ENCODE measurements at regions not wholly inside any gene's neighbourhood (a gene's known extent, or its start where the extent isn't known, plus 50 kb on each side); places are given as distances from the start of the nearest gene placed in this dataset.

DNA sequence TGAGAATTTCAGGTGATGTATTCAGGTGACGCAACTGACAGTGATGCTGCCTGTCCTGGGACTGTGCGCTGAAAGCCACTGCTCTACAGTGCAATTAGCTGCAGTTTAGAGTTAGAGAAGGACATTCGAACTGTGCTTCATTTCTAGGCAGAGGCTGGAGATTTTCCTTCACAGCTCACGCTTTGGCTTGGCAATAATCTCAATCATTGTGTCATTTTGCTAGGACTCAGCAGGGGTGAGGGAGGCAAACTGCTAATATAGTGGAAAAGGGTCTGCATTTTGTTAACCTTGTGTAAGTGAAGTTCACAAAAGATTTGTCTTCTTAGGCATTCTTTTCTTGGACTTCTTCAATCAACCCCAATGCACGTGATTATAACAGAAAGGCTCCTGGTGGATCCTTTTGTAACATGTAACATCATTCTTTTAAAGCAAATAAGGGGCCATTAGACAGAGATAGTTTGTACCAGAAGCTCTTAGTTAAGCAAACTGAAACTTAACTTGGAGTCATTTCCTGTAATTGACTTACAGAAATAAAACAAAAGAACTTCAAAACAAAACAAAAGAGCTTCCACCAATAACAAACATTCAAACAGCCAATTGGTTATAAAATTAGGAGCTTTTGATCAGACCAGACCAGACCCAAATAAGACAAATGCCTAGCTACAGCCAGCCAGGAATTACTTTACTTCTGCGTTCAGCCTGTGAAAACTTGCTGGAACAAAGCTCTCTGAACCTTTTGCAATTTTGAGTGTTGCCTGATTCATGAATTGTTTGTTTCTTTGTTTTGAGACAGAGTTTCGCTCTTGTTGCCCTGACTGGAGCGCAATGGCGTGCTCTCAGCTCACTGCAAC lies 1376.3 kb upstream of the CELF4 start:
- no peak overlapping the region for H3K4me3 ChIP-seq (IDR thresholded peaks at IDR 0.05; ENCODE audit: insufficient read depth, low read depth, low read length)
- no peaks in the 10 kb centered on the region for H3K36me3 ChIP-seq (ENCODE audit: insufficient read depth)
- no peaks in the 10 kb centered on the region for H4K20me1 ChIP-seq (ENCODE audit: insufficient read depth)
- peak overlapping the region; percentile 46; the same call in 1 of the 2 replicates for H3K4me2 ChIP-seq
- H3K79me2 ChIP-seq (ENCODE audit: insufficient read depth, low read depth): no peaks in the 10 kb centered on the region
- TF ChIP-seq, protein P1, sequence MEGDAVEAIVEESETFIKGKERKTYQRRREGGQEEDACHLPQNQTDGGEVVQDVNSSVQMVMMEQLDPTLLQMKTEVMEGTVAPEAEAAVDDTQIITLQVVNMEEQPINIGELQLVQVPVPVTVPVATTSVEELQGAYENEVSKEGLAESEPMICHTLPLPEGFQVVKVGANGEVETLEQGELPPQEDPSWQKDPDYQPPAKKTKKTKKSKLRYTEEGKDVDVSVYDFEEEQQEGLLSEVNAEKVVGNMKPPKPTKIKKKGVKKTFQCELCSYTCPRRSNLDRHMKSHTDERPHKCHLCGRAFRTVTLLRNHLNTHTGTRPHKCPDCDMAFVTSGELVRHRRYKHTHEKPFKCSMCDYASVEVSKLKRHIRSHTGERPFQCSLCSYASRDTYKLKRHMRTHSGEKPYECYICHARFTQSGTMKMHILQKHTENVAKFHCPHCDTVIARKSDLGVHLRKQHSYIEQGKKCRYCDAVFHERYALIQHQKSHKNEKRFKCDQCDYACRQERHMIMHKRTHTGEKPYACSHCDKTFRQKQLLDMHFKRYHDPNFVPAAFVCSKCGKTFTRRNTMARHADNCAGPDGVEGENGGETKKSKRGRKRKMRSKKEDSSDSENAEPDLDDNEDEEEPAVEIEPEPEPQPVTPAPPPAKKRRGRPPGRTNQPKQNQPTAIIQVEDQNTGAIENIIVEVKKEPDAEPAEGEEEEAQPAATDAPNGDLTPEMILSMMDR (conservative IDR thresholded peaks at IDR 0.05; ENCODE audit: low read depth, low read length): no peak
- no peak overlapping the region for H3K9ac ChIP-seq
- peak overlapping the region; percentile 63 for H3K27ac ChIP-seq
- peak overlapping the region; percentile 32; the same call in 1 of the 2 replicates for H2AFZ ChIP-seq (ENCODE audit: low read depth)
- H3K27me3 ChIP-seq (ENCODE audit: insufficient read depth, low read depth): peaks cover 4% of the 10 kb centered on the region; the same call in 1 of the 2 replicates
- H3K4me1 ChIP-seq (ENCODE audit: low read depth, poor library complexity, severe bottlenecking): peaks cover 17% of the 10 kb centered on the region

DNA sequence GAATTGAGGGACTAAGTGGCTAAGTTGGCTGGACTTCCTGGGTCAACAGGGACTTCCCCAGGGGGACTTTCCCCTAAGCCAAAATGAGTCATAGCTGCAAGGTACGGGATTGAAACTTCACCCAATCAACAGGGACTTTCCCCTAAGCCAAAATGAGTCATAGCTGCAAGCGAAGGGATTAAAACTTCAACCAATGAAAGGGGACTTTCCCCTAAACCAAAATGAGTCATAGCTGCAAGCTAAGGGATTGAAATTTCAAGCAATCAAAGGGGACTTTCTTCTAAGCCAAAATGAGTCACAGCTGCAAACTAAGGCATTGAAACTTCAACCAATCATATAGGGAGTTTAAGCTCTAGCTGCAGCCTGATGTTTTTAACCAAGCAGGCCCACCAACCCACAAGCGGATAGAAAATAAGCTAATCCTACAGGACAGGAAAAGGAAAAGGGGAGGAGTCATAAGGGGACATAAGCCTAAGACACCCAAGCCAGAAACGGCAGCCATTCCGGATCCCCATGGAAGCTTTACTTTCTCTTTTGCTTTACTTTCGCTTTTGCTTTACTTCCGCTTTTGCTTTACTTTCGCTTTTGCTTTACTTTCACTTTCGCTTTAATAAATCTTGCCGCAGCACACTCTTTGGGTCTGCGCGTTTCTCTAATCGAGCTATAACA lies 1375.4 kb upstream of the CELF4 start:
- H3K36me3 ChIP-seq (ENCODE audit: insufficient read depth): no peaks in the 10 kb centered on the region
- peaks cover 4% of the 10 kb centered on the region; the same call in 1 of the 2 replicates for H3K27me3 ChIP-seq (ENCODE audit: insufficient read depth, low read depth)
- no peak overlapping the region for H3K4me3 ChIP-seq (IDR thresholded peaks at IDR 0.05; ENCODE audit: insufficient read depth, low read depth, low read length)
- TF ChIP-seq, protein P1 (conservative IDR thresholded peaks at IDR 0.05; ENCODE audit: low read depth, low read length): no peak
- peak overlapping the region; percentile 10; the same call in 1 of the 2 replicates for H3K9ac ChIP-seq
- H4K20me1 ChIP-seq (ENCODE audit: insufficient read depth): no peaks in the 10 kb centered on the region
- H3K4me2 ChIP-seq: peak overlapping the region; percentile 46; the same call in 1 of the 2 replicates
- no peaks in the 10 kb centered on the region for H3K79me2 ChIP-seq (ENCODE audit: insufficient read depth, low read depth)
- peak overlapping the region; percentile 63 for H3K27ac ChIP-seq
- peaks cover 17% of the 10 kb centered on the region for H3K4me1 ChIP-seq (ENCODE audit: low read depth, poor library complexity, severe bottlenecking)
- peak overlapping the region; percentile 32; the same call in 1 of the 2 replicates for H2AFZ ChIP-seq (ENCODE audit: low read depth)

DNA sequence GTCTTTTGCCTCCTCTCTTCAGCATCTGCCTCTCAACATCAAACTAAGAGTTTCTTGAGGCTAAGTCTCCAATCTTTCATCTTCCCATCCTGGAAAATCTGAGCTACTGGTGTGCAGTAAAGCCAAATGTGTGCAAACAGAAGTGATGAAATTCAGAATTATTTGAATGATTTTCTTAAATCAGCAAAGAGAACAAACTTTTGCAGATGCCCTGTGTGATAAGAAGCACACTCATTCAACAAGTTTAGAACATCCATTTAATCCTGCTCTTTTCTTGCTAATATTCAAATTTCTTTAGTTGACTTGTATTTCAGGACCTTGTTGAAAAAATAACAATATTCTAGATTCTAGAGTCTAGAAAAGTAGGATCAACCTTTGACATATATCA lies 1374.9 kb upstream of the CELF4 start:
- no peak overlapping the region for H3K27ac ChIP-seq

DNA sequence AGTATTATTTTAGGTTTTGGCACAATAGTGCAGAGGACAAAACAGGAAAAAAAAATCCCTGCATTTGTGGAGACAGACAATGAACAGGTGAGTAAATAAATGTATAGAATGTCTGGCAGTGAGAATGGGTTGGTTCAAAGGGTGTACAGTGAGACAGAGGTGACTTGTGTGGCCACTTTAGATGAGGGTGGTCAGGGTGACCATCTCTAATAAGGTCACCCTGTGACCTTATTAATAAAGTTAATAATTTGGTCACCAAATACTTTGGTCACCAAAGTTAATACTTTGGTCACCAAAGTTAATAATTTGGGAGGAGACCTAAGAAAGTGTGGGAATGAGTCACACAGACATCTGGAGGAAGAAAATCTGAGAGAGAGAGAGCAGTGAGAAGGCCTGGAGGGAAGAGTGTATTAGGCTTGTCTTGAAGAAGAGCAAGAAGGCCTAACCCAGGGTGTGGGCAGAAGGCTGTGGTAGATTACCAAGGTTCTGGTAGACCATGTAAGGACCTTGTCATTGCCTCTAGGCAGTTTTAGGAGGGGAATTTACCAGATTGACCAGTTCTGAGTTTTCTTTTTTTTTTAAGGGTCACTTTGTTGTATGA lies 1368.4 kb upstream of the CELF4 start:
- H4K20me1 ChIP-seq (ENCODE audit: insufficient read depth): no peaks in the 10 kb centered on the region
- H3K4me2 ChIP-seq: no peak overlapping the region
- H3K27me3 ChIP-seq (ENCODE audit: insufficient read depth, low read depth): no peaks in the 10 kb centered on the region; the same call in 1 of the 2 replicates
- no peak overlapping the region for H3K9ac ChIP-seq
- no peaks in the 10 kb centered on the region for H3K79me2 ChIP-seq (ENCODE audit: insufficient read depth, low read depth)
- H3K27ac ChIP-seq: no peak overlapping the region
- no peaks in the 10 kb centered on the region for H3K4me1 ChIP-seq (ENCODE audit: low read depth, poor library complexity, severe bottlenecking)
- TF ChIP-seq, protein P1 (conservative IDR thresholded peaks at IDR 0.05; ENCODE audit: low read depth, low read length): no peak
- no peaks in the 10 kb centered on the region for H3K36me3 ChIP-seq (ENCODE audit: insufficient read depth)
- no peak overlapping the region for H3K4me3 ChIP-seq (IDR thresholded peaks at IDR 0.05; ENCODE audit: insufficient read depth, low read depth, low read length)
- H2AFZ ChIP-seq (ENCODE audit: low read depth): no peak overlapping the region

More for the DNA sequence above, 1374.9 kb upstream of the CELF4 start:
- Histone ChIP-seq H4K20me1 (ENCODE audit: insufficient read depth) (no peaks in the 10 kb centered on the region), H3K9ac (no peak overlapping the region), H3K79me2 (ENCODE audit: insufficient read depth, low read depth) (no peaks in the 10 kb centered on the region), H2AFZ (ENCODE audit: low read depth) (no peak overlapping the region), H3K4me1 (ENCODE audit: low read depth, poor library complexity, severe bottlenecking) (peaks cover 17% of the 10 kb centered on the region), H3K4me3 (IDR thresholded peaks at IDR 0.05; ENCODE audit: insufficient read depth, low read depth, low read length) (no peak overlapping the region), H3K4me2 (peak overlapping the region; percentile 33), H3K27me3 (ENCODE audit: insufficient read depth, low read depth) (peaks cover 4% of the 10 kb centered on the region; the same call in 1 of the 2 replicates), H3K36me3 (ENCODE audit: insufficient read depth) (no peaks in the 10 kb centered on the region)
- TF ChIP-seq, protein P1 (conservative IDR thresholded peaks at IDR 0.05; ENCODE audit: low read depth, low read length): no peak
